ENCODE measurements at regions not wholly inside any gene's neighbourhood (a gene's known extent, or its start where the extent isn't known, plus 50 kb on each side); places are given as distances from the start of the nearest gene placed in this dataset.

DNA sequence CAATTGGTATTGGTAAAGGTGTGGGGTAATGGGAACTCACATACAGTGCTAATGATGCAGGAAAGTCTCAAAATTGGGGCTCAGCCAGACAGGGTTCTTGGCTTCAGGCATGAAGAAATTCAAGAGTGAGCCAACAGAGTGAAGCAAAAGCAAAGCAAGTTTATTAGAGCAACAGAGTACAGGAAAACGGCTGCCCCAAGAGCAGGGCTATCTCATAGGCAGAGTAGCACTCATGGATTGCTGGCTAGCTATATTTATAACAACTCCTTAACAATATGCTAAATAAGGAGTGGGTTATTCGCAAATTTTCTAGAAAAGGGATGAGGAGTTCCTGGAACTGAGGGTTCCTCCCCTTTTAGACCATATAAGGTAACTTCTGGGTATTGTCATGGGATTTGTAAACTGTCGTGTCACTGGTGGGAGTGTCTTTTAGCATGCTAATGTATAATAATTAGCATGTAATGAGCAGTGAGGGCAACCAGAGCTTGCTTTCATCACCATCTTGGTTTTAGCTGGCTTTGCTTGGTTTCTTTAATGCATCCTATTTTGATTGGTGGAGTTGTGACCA, 233.8 kb upstream of the NOL4 start:
- TF ChIP-seq MEF2A (IDR thresholded peaks at IDR 0.05; ENCODE audit: insufficient read depth, low read depth, low read length) (no peak), SMC3 (IDR thresholded peaks at IDR 0.05; ENCODE audit: borderline replicate concordance, low read length) (no peak), POLR2A (IDR thresholded peaks at IDR 0.05; ENCODE audit: low read depth, low read length) (no peak), HDAC6 (IDR thresholded peaks at IDR 0.05; ENCODE audit: unreplicated experiment) (no peak)
- TF ChIP-seq, protein P1, sequence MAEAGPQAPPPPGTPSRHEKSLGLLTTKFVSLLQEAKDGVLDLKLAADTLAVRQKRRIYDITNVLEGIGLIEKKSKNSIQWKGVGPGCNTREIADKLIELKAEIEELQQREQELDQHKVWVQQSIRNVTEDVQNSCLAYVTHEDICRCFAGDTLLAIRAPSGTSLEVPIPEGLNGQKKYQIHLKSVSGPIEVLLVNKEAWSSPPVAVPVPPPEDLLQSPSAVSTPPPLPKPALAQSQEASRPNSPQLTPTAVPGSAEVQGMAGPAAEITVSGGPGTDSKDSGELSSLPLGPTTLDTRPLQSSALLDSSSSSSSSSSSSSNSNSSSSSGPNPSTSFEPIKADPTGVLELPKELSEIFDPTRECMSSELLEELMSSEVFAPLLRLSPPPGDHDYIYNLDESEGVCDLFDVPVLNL (IDR thresholded peaks at IDR 0.05; ENCODE audit: low read depth, low read length): no peak
- TF ChIP-seq, protein P2, sequence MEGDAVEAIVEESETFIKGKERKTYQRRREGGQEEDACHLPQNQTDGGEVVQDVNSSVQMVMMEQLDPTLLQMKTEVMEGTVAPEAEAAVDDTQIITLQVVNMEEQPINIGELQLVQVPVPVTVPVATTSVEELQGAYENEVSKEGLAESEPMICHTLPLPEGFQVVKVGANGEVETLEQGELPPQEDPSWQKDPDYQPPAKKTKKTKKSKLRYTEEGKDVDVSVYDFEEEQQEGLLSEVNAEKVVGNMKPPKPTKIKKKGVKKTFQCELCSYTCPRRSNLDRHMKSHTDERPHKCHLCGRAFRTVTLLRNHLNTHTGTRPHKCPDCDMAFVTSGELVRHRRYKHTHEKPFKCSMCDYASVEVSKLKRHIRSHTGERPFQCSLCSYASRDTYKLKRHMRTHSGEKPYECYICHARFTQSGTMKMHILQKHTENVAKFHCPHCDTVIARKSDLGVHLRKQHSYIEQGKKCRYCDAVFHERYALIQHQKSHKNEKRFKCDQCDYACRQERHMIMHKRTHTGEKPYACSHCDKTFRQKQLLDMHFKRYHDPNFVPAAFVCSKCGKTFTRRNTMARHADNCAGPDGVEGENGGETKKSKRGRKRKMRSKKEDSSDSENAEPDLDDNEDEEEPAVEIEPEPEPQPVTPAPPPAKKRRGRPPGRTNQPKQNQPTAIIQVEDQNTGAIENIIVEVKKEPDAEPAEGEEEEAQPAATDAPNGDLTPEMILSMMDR (IDR thresholded peaks at IDR 0.05 in 2 of 3, conservative IDR thresholded peaks at IDR 0.05 in 1 of 3; ENCODE audit: control insufficient read depth in 2 of 3, extremely low read depth in 1 of 3, insufficient read depth in 1 of 3, low read depth in 3 of 3, low read length in 3 of 3): no peak

Data from GM12878 (cell line).